Left kidney (tissue), 1 donor: ENCODE measurements at regions not wholly inside any gene's neighbourhood (a gene's known extent, or its start where the extent isn't known, plus 50 kb on each side); places are given as distances from the start of the nearest gene placed in this dataset.
"Not testable (repeated sequence)": the region's sequence is repeated elsewhere in the genome, so short reads cannot be mapped to it uniquely, and the experiment has no call there.

Source experiments
- DNase-seq: peaks from one replicate; pipeline ENCODE4 v3.0.0-alpha.2; 2013

GRCh38 chr6:14885498-14885897 is 360.4 kb upstream of the JARID2 start:
- DNase-seq, result no peak

GRCh38 chr6:14887181-14887580 is 358.7 kb upstream of the JARID2 start:
- DNase-seq, result no peak

- no peak for DNase-seq
These were observed 357.8 kb upstream of the JARID2 start for GRCh38 chr6:14887986-14888574.

GRCh38 chr6:14888575-14889000 is 357.3 kb upstream of the JARID2 start:
- DNase-seq, result no peak

- no peak for DNase-seq
These were observed 356.7 kb upstream of the JARID2 start for GRCh38 chr6:14889188-14889587.

GRCh38 chr6:14889611-14890593 is 356.0 kb upstream of the JARID2 start:
- DNase-seq, result no peak

GRCh38 chr6:14891820-14892375 is 354.0 kb upstream of the JARID2 start:
- DNase-seq, result not testable (repeated sequence)

- DNase-seq, result no peak
These were observed 351.8 kb upstream of the JARID2 start for GRCh38 chr6:14894105-14894504.

GRCh38 chr6:14896475-14896874 is 349.4 kb upstream of the JARID2 start:
- no peak for DNase-seq

- no peak for DNase-seq
These were observed 348.0 kb upstream of the JARID2 start for GRCh38 chr6:14897831-14898230.

GRCh38 chr6:14899441-14899840 is 346.4 kb upstream of the JARID2 start:
- DNase-seq, result not testable (repeated sequence)

GRCh38 chr6:14900919-14901318 is 344.9 kb upstream of the JARID2 start:
- DNase-seq, result no peak

- no peak for DNase-seq
These were observed 342.5 kb upstream of the JARID2 start for GRCh38 chr6:14903176-14904038.

GRCh38 chr6:14905201-14905600 is 340.7 kb upstream of the JARID2 start:
- DNase-seq, result no peak

GRCh38 chr6:14906621-14907020 is 339.2 kb upstream of the JARID2 start:
- DNase-seq, result no peak

- no peak for DNase-seq
These were observed 334.9 kb upstream of the JARID2 start for GRCh38 chr6:14910692-14911547.

- DNase-seq, result no peak
These were observed 333.6 kb upstream of the JARID2 start for GRCh38 chr6:14912226-14912625.

GRCh38 chr6:14912706-14913105 is 333.2 kb upstream of the JARID2 start:
- no peak for DNase-seq

- no peak for DNase-seq
These were observed 331.9 kb upstream of the JARID2 start for GRCh38 chr6:14913931-14914330.

- no peak for DNase-seq
These were observed 329.7 kb upstream of the JARID2 start for GRCh38 chr6:14915888-14916832.
